ENCODE measurements at regions not wholly inside any gene's neighbourhood (a gene's known extent, or its start where the extent isn't known, plus 50 kb on each side); places are given as distances from the start of the nearest gene placed in this dataset.

- TF ChIP-seq JUN (IDR thresholded peaks at IDR 0.05; ENCODE audit: low read depth, low read length): no peak
- no peak for TF ChIP-seq ZNF274 (IDR thresholded peaks at IDR 0.05; ENCODE audit: borderline replicate concordance, extremely low read depth, low read length)
- TF ChIP-seq RAD21 (IDR thresholded peaks at IDR 0.05 in 1 of 2, conservative IDR thresholded peaks at IDR 0.05 in 1 of 2; ENCODE audit: low read depth in 2 of 2, low read length in 2 of 2): no peak
- H2BK15ac ChIP-seq (ENCODE audit: low read length): no peak overlapping the region
- no peak overlapping the region for H3K4ac ChIP-seq (replicated peaks; ENCODE audit: insufficient read length, low read depth, low read length)
- H2BK20ac ChIP-seq (ENCODE audit: low read length): no peak overlapping the region
- no peaks in the 10 kb centered on the region for H3K79me2 ChIP-seq (ENCODE audit: control insufficient read depth in 1 of 2, insufficient read depth in 2 of 2, low read length in 2 of 2)
- H3K36me3 ChIP-seq (ENCODE audit: control insufficient read depth in 2 of 4, insufficient read depth in 4 of 4, low read length in 3 of 4): no peaks in the 10 kb centered on the region
- H2BK12ac ChIP-seq (ENCODE audit: low read depth, low read length): no peak overlapping the region
- H3K4me1 ChIP-seq (replicated peaks in 1 of 4; ENCODE audit: control insufficient read depth in 3 of 4, insufficient read depth in 4 of 4, low read length in 3 of 4): no peaks in the 10 kb centered on the region
- H2AK5ac ChIP-seq (ENCODE audit: low read depth, low read length): no peak overlapping the region
- no peak overlapping the region for H2AFZ ChIP-seq (ENCODE audit: low read length)
- no peak overlapping the region for H3K4me3 ChIP-seq (ENCODE audit: extremely low read depth in 1 of 4, insufficient read depth in 2 of 4, low read depth in 3 of 4, low read length in 4 of 4)
- no peaks in the 10 kb centered on the region for H3K27me3 ChIP-seq (replicated peaks in 1 of 4; ENCODE audit: control insufficient read depth in 3 of 4, extremely low read depth in 1 of 4, insufficient read depth in 3 of 4, low read length in 3 of 4)
- H3K79me1 ChIP-seq (ENCODE audit: low read depth, low read length): no peaks in the 10 kb centered on the region
- no peak overlapping the region for H4K8ac ChIP-seq (ENCODE audit: extremely low read depth, insufficient read depth, low read length)
- peaks cover 0 to 4% of the 10 kb centered on the region in 2 experiments for H4K20me1 ChIP-seq (replicated peaks in 1 of 2; ENCODE audit: control insufficient read depth in 1 of 2, insufficient read depth in 2 of 2, low read length in 2 of 2)
- no peak overlapping the region for H3K23ac ChIP-seq (ENCODE audit: insufficient read length)
- FAIRE-seq (no peak), DNase-seq (ENCODE audit: low read depth in 1 of 2, low spot score in 2 of 2) (no peak)
- H4K5ac ChIP-seq (ENCODE audit: insufficient read length, low read depth, low read length): no peak overlapping the region
- no peak overlapping the region for H4K91ac ChIP-seq (replicated peaks; ENCODE audit: insufficient read length, low read length)
- H2BK120ac ChIP-seq (replicated peaks; ENCODE audit: low read depth, low read length): no peak overlapping the region
- no peak overlapping the region for H2BK5ac ChIP-seq (ENCODE audit: low read depth, low read length)
- H3K23me2 ChIP-seq (ENCODE audit: low read depth, low read length): peaks cover 10% of the 10 kb centered on the region; the same call in 1 of the 2 replicates
- no peak overlapping the region for H3K4me2 ChIP-seq (ENCODE audit: insufficient read depth in 1 of 2, low read depth in 2 of 2, low read length in 2 of 2)
- no peak overlapping the region for H3K56ac ChIP-seq (replicated peaks; ENCODE audit: insufficient read length, low read depth, low read length)
- CTCF ChIA-PET (ENCODE audit: partially characterized antibody): no interaction called here
- H3K9me3 ChIP-seq (ENCODE audit: insufficient read depth in 2 of 2, low read depth in 1 of 2, low read length in 1 of 2): peaks cover 30 to 78% of the 10 kb centered on the region in 2 experiments; a peak in 3 of 4 replicates
- no peak overlapping the region for H3K14ac ChIP-seq (ENCODE audit: insufficient read length)
- H3K18ac ChIP-seq (ENCODE audit: extremely low read depth, low read length): no peak overlapping the region
- 42% methylated on average over 2 of the region's 2 CpGs; no CpG with 5 or more reads in 1 of the 2 experiments for WGBS, 2 experiments (ENCODE audit: extremely low coverage in 1 of 2, insufficient coverage in 1 of 2, insufficient read length in 1 of 2, insufficient replicate concordance in 2 of 2, low coverage in 1 of 2, low lambda C conversion rate in 2 of 2, missing lambda C conversion rate in 1 of 2)
- no peak overlapping the region for H3K9ac ChIP-seq (replicated peaks in 1 of 4; ENCODE audit: extremely low read depth in 1 of 4, low read depth in 3 of 4, low read length in 3 of 4)
- no peak overlapping the region for H3K27ac ChIP-seq (ENCODE audit: low read depth, low read length)
- POLR2A ChIA-PET (ENCODE audit: partially characterized antibody): no interaction called here
These were observed 166.2 kb downstream of the TRIM43 start for GRCh38 chr2:95757988-95758387.

Measured in H1 (cell line).